ENCODE measurements at regions not wholly inside any gene's neighbourhood (a gene's known extent, or its start where the extent isn't known, plus 50 kb on each side); places are given as distances from the start of the nearest gene placed in this dataset.
A peak's percentile ranks its signal among the peaks of the same experiment; 100 is the strongest.

- DNase-seq = no peak
These were observed 50.5 kb upstream of the ZNF438 start for GRCh38 chr10:31081937-31082840.

GRCh38 chr10:31083765-31084184 lies 52.1 kb upstream of the ZNF438 start:
- DNase-seq = peak; percentile 70 to 80

GRCh38 chr10:31087011-31087410 lies 55.3 kb upstream of the ZNF438 start:
- no peak for DNase-seq

DNA sequence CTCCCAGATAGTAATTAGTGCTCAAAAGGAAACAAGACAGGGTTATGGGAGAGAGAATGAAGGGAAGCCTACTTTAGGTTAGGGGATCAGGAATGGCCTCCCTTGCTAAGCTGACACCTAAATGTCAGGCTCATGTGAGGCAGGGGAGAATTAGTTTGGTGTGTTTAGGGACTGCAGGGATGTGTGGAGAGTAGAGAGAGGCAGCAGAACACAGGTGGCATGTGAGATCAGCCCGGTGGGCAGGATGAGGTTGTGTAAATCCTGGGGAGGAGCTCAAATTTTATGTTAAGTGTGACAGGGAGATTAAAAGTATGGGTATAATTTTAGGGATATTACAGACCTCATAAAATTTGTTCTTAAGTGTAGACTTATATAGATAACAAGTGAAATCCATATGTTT lies 56.2 kb upstream of the ZNF438 start:
- DNase-seq = no peak

GRCh38 chr10:31090894-31091607 lies 59.4 kb upstream of the ZNF438 start:
- no peak for DNase-seq

- no peak for DNase-seq
These were observed 64.3 kb upstream of the ZNF438 start for GRCh38 chr10:31095677-31096560.

DNA sequence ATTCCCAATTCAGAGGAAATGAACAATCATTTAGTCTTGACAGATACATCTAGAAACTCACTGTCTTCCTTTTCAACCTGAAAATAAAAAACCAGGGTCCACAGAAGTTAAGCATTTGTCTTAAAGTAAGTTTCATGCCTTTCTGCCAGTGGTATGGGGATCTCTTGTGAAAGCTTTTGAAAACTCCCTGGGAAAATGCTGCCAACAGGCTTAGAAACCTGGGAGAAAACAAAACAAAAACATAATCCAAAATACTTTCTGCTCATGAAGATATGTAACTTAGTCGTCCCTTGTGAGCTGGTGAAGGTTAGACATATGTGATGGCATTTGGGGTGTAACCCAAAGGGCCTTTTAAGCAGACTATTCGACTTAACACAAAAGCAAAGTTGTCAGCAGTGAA lies 66.4 kb upstream of the ZNF438 start:
- no peak for DNase-seq

DNA sequence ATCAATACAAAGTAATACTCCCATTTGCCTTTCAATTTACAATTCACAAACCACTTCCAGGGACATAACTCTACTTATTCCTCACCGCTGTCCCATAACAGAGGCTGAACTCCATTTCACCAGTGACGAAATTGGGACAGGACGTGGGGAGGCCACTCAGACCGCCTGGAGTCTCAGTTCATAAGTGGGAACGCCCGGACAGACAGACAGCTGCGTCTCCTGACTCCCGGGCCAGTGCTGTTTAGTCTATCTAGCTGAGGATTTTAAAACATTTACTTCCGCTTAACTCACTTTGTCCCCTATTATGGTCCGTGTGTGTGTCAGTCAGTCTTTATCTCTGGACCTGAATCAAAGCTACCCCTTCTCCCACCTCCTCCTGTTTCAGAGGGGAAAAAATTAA lies 67.4 kb upstream of the ZNF438 start:
- DNase-seq = no peak

DNA sequence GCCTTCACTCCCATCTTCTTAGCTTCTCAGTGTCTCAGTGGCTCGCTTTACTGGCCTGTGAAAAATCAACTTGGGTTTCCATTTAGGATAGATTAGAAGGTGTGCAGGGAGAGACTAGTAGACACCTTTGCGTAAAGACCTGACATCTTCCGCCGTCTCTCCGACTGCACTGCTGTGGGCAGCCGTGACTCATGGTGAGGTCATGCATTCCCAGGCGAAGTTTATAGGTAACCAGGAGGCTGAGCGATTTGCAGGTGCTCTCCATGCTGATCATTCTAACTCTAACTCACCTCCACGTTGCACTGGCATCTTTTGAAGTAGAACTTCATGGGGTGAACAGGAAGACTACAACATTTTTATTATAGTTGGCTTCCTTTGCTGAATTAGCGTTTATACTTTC lies 68.0 kb upstream of the ZNF438 start:
- peak; percentile 54 to 68 for DNase-seq

DNA sequence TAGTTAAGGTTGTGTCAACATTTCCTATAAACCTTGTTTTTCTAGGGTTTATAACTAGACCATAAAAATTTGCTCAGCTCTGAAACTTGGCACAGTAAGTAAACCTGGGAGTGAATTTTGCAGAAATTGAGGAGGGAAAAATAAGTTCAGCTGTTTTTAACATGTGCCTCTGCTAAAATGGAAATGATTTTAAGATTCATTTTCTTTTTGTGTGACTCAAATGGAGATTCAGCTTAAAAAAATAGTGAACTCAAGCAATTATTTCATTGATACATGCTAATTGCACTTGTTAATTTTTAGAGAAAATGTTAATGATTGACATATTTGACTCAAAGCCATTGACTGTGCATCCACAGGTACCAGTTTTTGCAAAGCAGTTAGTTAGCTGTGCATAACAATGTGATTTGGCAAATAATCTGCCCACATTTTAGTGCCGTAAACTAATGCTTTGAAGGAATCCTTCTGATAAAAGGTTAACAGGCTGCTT lies 68.5 kb upstream of the ZNF438 start:
- DNase-seq = no peak

DNA sequence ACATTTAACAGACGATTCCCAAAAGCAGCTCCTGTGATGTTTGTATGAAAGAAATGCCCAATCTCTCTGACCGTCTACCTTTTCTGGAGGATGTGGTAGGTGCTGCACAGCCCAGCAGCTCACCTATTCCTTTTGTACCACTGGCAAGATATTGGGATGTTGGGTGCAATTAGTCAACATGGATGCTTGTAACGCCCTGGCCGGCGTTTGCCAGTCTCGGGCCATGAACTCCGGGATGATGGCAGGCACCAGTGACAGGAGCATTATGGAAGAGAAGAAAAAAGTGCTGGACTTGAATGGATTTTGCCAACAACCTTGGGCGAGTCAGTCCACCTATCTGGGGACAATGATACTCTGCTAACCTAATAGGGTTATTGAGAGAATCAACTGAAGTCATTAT lies 69.0 kb upstream of the ZNF438 start:
- DNase-seq = no peak

DNA sequence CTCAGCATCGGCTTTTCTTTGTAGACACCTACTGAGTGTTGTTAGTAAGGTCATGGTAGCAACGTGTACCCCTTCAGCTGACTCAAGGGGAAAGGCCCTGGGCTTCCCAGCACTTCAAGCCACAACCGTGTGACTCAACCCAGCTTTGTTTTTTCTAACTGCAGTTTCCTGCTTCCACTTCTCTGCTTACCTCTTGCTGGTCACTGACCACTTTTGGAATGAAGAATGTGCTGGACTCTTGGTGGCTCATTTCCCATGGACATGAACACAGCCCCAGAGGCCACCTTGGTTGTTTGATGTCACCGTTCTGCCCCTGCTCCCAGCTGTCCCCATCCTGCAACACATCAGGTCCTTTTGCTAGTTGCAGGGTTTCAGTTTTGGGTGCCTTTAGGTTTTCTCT lies 69.5 kb upstream of the ZNF438 start:
- peak; percentile 67 to 78 for DNase-seq

- DNase-seq = no peak
These were observed 70.8 kb upstream of the ZNF438 start for GRCh38 chr10:31102421-31102820.

GRCh38 chr10:31103112-31103511 lies 71.4 kb upstream of the ZNF438 start:
- DNase-seq = no peak

GRCh38 chr10:31112961-31113360 lies 81.3 kb upstream of the ZNF438 start:
- DNase-seq = no peak

DNA sequence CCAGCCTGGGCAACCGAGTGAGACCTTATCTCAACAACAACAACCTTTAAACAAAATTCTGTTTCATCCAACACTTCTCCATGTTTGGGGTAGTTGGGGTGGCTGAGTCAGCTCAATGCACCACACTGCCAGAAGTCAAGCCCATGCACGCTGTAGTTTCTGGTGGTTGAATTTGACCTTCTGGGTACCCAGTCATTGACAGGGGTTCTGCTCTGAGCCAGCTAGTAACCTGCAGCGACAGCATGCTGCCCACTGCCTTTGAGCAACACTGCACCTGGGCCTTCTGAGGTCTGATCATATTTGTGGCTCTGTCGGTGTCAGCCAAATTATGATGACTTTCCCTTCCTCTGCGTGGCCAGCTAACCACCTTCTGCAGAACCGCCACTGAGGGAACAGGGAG lies 84.6 kb upstream of the ZNF438 start:
- DNase-seq = no peak

DNA sequence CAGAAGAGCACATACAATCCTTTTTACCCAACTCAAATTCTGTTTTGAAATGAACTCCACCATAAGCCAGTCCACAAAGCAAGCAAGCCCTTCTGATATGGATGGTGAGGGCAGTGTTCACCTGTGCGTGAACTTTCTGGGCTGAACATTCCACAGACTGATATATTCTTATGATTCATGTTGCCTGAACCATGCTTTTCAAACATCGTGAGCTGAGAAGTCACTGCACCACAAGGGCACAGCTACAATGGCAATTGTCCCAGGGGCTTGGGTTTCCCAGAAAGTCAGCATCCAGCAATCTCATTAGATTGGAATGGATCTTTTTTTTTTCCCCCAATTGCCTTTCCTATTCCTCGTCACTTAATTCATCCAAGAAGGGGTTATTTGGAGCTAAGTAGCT lies 86.9 kb upstream of the ZNF438 start:
- no peak for DNase-seq

- DNase-seq = no peak
These were observed 88.7 kb upstream of the ZNF438 start for GRCh38 chr10:31120392-31120791.

DNA sequence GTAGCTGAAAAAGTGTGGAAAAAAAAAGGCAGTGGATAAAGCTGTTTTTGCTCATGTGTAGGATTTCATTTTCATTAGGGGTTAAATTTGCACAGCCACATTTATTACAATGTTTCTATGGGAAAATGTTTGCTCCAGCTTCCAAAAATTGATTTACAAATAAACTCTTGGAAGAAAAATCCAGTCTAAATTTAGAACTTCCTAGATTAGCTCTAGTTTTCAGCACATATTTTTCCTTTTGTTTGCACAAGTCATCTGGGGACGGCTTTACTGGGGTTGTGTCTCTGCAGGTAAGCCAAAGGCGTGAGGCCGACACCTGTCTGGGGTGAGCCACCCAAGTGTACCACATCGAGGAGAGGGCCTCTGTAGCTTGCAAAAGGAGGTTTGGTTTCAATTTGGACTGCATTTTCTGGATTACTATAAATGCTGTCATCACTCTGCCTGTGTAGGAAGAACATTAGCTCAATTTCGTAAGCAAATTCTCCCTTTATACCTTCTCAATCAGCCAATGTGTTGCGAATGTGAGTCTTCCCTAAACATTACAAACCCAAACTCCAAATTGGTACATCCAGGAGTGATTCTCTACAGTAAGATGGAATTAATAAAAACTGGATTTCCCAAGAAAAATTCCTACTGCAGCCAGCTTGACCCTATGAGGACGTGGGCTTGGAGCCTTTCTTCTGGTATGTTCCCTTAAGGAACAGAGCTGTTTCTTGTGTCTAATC lies 89.5 kb upstream of the ZNF438 start:
- DNase-seq = no peak

- no peak for DNase-seq
These were observed 90.3 kb upstream of the ZNF438 start for GRCh38 chr10:31121757-31122577.

DNA sequence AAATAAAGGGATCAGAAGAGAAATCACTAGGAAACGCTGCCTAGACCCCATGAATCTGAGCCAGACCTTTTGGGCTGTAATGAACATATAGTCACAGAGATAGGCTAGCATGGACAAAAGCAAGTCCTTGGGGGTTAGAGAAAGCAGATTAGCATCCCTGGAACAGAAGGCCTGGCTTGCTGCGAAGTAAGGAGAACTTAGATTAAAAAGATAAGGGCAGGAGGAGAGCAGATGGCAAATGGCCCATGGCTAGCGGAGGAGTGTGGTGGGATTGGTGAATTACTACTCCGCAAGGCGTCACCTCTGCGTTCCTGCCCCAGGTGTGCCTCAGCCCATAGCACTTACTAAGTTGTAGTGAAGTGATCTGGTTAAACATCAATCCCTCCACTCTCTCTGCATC lies 92.3 kb upstream of the ZNF438 start:
- DNase-seq = no peak
